ENCODE measurements at regions not wholly inside any gene's neighbourhood (a gene's known extent, or its start where the extent isn't known, plus 50 kb on each side); places are given as distances from the start of the nearest gene placed in this dataset.

- no peak overlapping the region for H3K4me2 ChIP-seq (replicated peaks; ENCODE audit: low read depth, low read length, poor library complexity, severe bottlenecking)
- intact Hi-C loops (cut with micrococcal nuclease), result no loop called here
- 27% methylated on average over 3 of the region's 6 CpGs for WGBS (ENCODE audit: insufficient coverage)
These were observed 535.2 kb upstream of the CDH11 start for GRCh38 chr16:65657071-65657494.

DNA sequence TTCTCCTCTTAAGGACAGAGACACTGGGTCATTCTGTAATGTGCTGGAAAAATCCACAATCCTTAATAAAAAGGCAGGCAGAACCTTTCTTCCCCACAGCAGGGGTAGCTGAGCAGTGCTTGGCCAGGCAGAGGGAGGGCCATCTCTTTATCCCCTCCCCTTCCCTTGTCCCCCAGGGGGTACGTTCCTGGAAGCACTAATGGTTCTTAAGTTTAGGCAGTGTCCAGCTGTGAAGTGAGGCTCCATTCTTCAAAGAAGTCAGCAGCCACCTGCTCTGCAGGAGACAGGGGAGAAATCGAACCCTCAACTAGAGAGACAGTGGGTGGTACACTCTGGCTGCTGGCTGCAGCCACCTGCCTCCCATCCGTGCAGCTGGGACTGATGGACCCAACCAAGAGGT is 533.9 kb upstream of the CDH11 start:
- Histone ChIP-seq H3K9ac (ENCODE audit: low read length) (no peak overlapping the region), H2AFZ (ENCODE audit: insufficient read depth, low read depth, low read length, poor library complexity, severe bottlenecking) (no peak overlapping the region), H3K27me3 (replicated peaks in 1 of 4; ENCODE audit: control extremely low read depth in 1 of 4, control insufficient read depth in 3 of 4, insufficient read depth in 4 of 4, low read length in 3 of 4) (no peaks in the 10 kb centered on the region), H3K4me3 (ENCODE audit: control extremely low read depth in 1 of 5, extremely low read depth in 1 of 5, insufficient read depth in 1 of 5, low read depth in 2 of 5, low read length in 4 of 5) (no peak overlapping the region), H3K9me3 (ENCODE audit: control extremely low read depth in 1 of 3, control insufficient read depth in 2 of 3, insufficient read depth in 1 of 3, low read length in 2 of 3) (peaks cover 0 to 4% (median 0%) of the 10 kb centered on the region in 3 donors), H3K79me2 (ENCODE audit: control insufficient read depth, insufficient read depth, low read length) (no peaks in the 10 kb centered on the region), H3K4me2 (replicated peaks; ENCODE audit: low read depth, low read length, poor library complexity, severe bottlenecking) (no peak overlapping the region), H3K27ac (ENCODE audit: low read length in 2 of 2) (no peak overlapping the region), H3K36me3 (replicated peaks in 1 of 2; ENCODE audit: control extremely low read depth in 1 of 2, control insufficient read depth in 1 of 2, extremely low read depth in 1 of 2, insufficient read depth in 2 of 2, low read length in 1 of 2) (no peaks in the 10 kb centered on the region), H4K20me1 (ENCODE audit: control insufficient read depth, insufficient read depth, low read length, poor library complexity, severe bottlenecking) (no peaks in the 10 kb centered on the region), H3K4me1 (ENCODE audit: control insufficient read depth in 2 of 2, insufficient read depth in 2 of 2, low read length in 2 of 2) (no peaks in the 10 kb centered on the region)
- Mint-ChIP-seq H3K27ac (no peak overlapping the region), H3K4me1 (no peaks in the 10 kb centered on the region), H3K9me3 (ENCODE audit: insufficient read depth) (peaks cover 5% of the 10 kb centered on the region), H3K27me3 (no peaks in the 10 kb centered on the region), H3K4me3 (no peak overlapping the region)
- 51% methylated on average over 3 of the region's 3 CpGs for WGBS (ENCODE audit: insufficient coverage)
- ATAC-seq (ENCODE audit: low read depth), result no peak
- DNase-seq, result no peak
- TF ChIP-seq, protein P1, sequence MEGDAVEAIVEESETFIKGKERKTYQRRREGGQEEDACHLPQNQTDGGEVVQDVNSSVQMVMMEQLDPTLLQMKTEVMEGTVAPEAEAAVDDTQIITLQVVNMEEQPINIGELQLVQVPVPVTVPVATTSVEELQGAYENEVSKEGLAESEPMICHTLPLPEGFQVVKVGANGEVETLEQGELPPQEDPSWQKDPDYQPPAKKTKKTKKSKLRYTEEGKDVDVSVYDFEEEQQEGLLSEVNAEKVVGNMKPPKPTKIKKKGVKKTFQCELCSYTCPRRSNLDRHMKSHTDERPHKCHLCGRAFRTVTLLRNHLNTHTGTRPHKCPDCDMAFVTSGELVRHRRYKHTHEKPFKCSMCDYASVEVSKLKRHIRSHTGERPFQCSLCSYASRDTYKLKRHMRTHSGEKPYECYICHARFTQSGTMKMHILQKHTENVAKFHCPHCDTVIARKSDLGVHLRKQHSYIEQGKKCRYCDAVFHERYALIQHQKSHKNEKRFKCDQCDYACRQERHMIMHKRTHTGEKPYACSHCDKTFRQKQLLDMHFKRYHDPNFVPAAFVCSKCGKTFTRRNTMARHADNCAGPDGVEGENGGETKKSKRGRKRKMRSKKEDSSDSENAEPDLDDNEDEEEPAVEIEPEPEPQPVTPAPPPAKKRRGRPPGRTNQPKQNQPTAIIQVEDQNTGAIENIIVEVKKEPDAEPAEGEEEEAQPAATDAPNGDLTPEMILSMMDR (IDR thresholded peaks at IDR 0.05), result no peak
- TF ChIP-seq EZH2 (IDR thresholded peaks at IDR 0.05; ENCODE audit: borderline replicate concordance, insufficient read depth, low read depth, low read length, poor library complexity, severe bottlenecking), result no peak
- intact Hi-C loops (cut with micrococcal nuclease), result no loop called here
- CTCF ChIA-PET, result no interaction called here
- POLR2A ChIA-PET, result no interaction called here

More at GRCh38 chr16:65657071-65657494, 535.2 kb upstream of the CDH11 start:
- Histone ChIP-seq H3K9me3 (ENCODE audit: control extremely low read depth in 1 of 3, control insufficient read depth in 2 of 3, insufficient read depth in 1 of 3, low read length in 2 of 3) (peaks cover 0 to 4% (median 0%) of the 10 kb centered on the region in 3 donors), H3K27ac (ENCODE audit: low read length in 2 of 2) (no peak overlapping the region), H2AFZ (ENCODE audit: insufficient read depth, low read depth, low read length, poor library complexity, severe bottlenecking) (no peak overlapping the region), H3K36me3 (replicated peaks in 1 of 2; ENCODE audit: control extremely low read depth in 1 of 2, control insufficient read depth in 1 of 2, extremely low read depth in 1 of 2, insufficient read depth in 2 of 2, low read length in 1 of 2) (no peaks in the 10 kb centered on the region), H4K20me1 (ENCODE audit: control insufficient read depth, insufficient read depth, low read length, poor library complexity, severe bottlenecking) (no peaks in the 10 kb centered on the region), H3K9ac (ENCODE audit: low read length) (no peak overlapping the region), H3K27me3 (replicated peaks in 1 of 4; ENCODE audit: control extremely low read depth in 1 of 4, control insufficient read depth in 3 of 4, insufficient read depth in 4 of 4, low read length in 3 of 4) (no peaks in the 10 kb centered on the region), H3K4me1 (ENCODE audit: control insufficient read depth in 2 of 2, insufficient read depth in 2 of 2, low read length in 2 of 2) (no peaks in the 10 kb centered on the region), H3K79me2 (ENCODE audit: control insufficient read depth, insufficient read depth, low read length) (no peaks in the 10 kb centered on the region), H3K4me3 (ENCODE audit: control extremely low read depth in 1 of 5, extremely low read depth in 1 of 5, insufficient read depth in 1 of 5, low read depth in 2 of 5, low read length in 4 of 5) (no peak overlapping the region)
- Mint-ChIP-seq H3K4me3 (no peak overlapping the region), H3K27ac (no peak overlapping the region), H3K9me3 (ENCODE audit: insufficient read depth) (peaks cover 1% of the 10 kb centered on the region), H3K4me1 (no peaks in the 10 kb centered on the region), H3K27me3 (no peaks in the 10 kb centered on the region)
- POLR2A ChIA-PET, result no interaction called here
- CTCF ChIA-PET, result no interaction called here
- ATAC-seq (ENCODE audit: low read depth) (no peak), DNase-seq (no peak)
- TF ChIP-seq, protein P1 (IDR thresholded peaks at IDR 0.05), result no peak
- TF ChIP-seq EZH2 (IDR thresholded peaks at IDR 0.05; ENCODE audit: borderline replicate concordance, insufficient read depth, low read depth, low read length, poor library complexity, severe bottlenecking), result no peak
